ENCODE measurements at regions not wholly inside any gene's neighbourhood (a gene's known extent, or its start where the extent isn't known, plus 50 kb on each side); places are given as distances from the start of the nearest gene placed in this dataset.

- in situ Hi-C loops (cut with HindIII; ENCODE audit: low sequenced_read_pairs), result no loop called here
These were observed 305.9 kb downstream of the NUAK1 start for GRCh38 chr12:105832806-105833205.

DNA sequence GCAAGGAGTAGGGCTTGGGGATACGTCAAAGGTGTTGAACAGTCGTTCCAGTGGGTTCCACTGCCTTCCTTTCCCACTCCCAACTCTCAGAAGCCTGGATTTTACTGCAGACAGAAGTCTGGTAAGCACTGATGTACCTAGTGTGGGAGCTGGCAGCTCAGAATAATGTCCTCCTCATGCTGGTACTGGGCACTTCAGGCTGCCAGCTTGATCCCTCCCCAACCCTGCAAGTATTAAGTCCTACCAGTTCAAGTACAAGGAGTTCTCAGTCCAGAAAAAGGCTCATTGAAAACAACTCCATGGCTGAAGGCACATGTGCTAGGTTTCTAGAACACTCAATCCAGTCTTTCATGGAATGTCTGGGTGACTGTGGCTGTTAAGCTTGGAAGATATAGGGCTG lies 304.3 kb downstream of the NUAK1 start:
- in situ Hi-C loops (cut with HindIII; ENCODE audit: low sequenced_read_pairs), result no loop called here

- in situ Hi-C loops (cut with HindIII; ENCODE audit: low sequenced_read_pairs), result no loop called here
These were observed 303.0 kb downstream of the NUAK1 start for GRCh38 chr12:105835580-105836241.

GRCh38 chr12:105836242-105836622 lies 302.5 kb downstream of the NUAK1 start:
- in situ Hi-C loops (cut with HindIII; ENCODE audit: low sequenced_read_pairs), result no loop called here

DNA sequence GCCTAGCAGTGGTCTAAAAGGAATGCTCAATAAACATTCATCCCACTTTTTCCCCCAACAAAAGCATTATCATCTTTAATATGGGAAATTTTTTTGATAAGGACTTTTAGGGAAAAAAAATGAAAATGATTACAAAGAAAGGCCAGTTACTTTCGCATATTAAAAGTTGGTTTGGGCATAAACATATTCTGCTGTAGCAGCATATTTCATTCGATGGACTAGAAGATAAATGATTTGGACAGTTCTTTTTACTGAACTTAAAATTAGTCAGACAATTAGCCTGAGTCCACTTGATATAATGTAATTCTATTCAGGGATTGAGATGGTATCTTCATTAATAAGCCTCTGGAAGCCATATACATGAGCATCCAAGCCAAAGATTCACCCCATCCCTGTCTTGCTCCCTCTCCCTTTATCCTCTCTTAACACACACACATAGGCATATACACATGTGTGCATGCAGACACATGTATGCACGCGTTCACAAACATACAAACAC lies 299.1 kb downstream of the NUAK1 start:
- in situ Hi-C loops (cut with HindIII; ENCODE audit: low sequenced_read_pairs), result no loop called here

DNA sequence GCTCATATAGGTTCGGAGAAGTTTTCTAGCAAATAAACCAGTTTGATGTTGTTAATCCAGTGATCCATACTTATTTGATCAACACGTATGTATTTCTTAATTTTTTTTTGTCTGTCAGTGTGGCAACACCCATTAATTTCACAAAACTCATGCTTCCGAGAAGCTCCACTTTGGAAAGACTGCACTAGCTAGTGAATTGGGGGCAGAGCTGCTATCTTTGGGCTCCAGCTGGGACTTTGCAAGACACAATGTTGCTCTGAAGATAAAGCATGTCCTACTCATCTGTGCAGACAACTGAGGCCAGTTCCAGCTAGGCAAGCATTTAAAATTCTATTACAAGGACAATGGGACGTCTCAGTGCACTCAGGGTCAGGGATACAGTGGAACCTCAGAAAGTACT lies 298.4 kb downstream of the NUAK1 start:
- in situ Hi-C loops (cut with HindIII; ENCODE audit: low sequenced_read_pairs), result no loop called here

GRCh38 chr12:105841840-105842239 lies 296.9 kb downstream of the NUAK1 start:
- in situ Hi-C loops (cut with HindIII; ENCODE audit: low sequenced_read_pairs), result no loop called here

DNA sequence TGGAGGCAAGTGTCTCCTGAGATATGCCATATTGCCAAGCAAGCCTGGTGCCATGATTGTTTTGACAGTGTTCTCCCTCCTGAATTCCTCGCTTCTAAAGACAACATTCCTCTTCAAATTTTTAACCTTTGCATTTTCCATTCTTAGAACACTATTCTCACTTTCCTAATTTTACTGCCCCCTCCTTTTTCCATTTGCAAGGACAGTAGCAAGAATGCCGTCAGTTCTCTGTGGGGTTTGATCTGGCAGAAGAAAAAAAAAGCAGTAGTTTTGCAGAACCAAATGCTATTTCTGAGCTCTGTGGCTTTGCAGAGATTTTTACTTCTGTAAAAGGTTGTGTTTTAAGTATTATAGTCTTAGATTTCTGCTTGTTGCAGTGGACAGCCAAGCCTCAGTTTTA lies 295.2 kb downstream of the NUAK1 start:
- in situ Hi-C loops (cut with HindIII; ENCODE audit: low sequenced_read_pairs), result no loop called here

DNA sequence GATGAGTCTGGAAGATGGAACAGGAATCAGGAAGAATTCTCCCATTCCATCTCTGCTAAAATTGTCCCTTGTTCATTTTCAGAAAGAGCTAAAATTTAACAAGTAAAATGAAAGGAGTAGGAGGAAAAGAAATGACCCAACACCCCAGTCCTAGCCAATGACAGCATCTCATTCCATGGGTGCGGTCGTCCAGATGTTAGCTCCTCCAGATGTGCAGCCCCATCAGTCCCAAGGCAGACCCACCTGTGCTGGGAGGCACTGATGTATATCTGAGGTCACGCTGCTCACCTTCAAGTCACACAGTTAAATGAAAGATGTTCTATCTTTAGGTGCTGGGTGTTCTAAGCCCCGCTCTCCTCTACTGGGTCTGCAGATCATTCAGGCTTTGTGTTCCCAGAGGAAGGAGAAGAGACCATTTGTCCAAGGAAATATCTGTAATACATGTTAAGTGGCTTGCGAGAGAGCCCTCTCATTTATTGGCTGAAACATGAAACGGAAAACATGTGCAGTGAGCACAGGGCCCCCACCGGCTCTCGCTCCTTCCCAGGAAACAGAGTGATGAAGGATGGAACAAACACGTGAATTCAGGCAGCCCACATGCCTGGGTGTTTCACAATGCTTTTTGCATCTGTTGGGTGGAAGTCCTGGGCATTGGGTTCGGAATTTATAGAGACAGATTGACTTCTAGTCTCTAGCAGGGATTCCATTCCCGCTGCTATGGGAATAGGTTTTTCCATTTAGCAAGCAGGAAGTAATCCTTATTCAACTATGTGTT lies 294.6 kb downstream of the NUAK1 start:
- in situ Hi-C loops (cut with HindIII; ENCODE audit: low sequenced_read_pairs), result no loop called here

GRCh38 chr12:105846331-105846730 lies 292.4 kb downstream of the NUAK1 start:
- in situ Hi-C loops (cut with HindIII; ENCODE audit: low sequenced_read_pairs), result no loop called here

GRCh38 chr12:105847068-105847467 lies 291.7 kb downstream of the NUAK1 start:
- in situ Hi-C loops (cut with HindIII; ENCODE audit: low sequenced_read_pairs), result no loop called here

GRCh38 chr12:105848286-105848685 lies 290.5 kb downstream of the NUAK1 start:
- in situ Hi-C loops (cut with HindIII; ENCODE audit: low sequenced_read_pairs), result no loop called here

DNA sequence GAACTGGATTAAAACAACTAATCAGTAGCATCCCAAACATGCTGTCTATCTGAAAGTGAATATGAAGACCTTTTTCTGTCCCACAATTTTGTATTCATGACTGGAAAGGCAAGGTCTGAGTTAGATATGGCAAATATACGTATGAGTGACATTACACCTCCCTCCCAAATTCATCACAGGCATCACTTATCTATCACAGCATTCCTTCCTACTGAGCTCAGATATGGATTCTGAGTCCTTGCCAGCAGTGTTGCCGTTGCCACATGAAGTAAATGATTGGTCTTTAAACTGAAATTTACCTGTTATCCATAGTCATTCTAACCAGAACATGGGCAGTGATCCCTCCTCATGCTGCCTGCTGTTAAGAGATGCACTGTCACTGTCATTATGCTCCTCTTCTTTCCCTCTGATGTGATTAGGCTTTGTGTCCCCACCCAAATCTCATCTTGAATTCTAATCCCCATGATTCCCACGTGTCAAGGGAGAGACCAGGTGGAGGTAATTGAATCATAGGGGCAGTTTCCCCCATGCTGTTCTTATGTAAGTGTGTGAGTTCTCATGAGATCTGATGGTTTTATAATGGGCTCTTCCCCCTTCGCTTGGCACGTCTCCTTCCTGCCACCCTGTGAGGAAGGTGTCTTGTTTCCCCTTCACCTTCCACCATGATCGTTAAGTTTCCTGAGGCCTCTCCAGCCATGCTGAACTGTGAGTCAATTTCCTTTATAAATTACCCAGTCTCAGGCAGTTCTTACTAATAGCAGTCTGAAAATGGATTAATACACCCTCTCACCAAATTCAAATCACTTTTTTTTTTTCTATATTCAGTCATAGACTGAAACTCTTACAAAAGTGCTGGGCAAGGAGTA lies 288.4 kb downstream of the NUAK1 start:
- in situ Hi-C loops (cut with HindIII; ENCODE audit: low sequenced_read_pairs), result no loop called here

GRCh38 chr12:105852496-105852895 lies 286.3 kb downstream of the NUAK1 start:
- in situ Hi-C loops (cut with HindIII; ENCODE audit: low sequenced_read_pairs), result no loop called here

GRCh38 chr12:105852951-105853350 lies 285.8 kb downstream of the NUAK1 start:
- in situ Hi-C loops (cut with HindIII; ENCODE audit: low sequenced_read_pairs), result no loop called here

DNA sequence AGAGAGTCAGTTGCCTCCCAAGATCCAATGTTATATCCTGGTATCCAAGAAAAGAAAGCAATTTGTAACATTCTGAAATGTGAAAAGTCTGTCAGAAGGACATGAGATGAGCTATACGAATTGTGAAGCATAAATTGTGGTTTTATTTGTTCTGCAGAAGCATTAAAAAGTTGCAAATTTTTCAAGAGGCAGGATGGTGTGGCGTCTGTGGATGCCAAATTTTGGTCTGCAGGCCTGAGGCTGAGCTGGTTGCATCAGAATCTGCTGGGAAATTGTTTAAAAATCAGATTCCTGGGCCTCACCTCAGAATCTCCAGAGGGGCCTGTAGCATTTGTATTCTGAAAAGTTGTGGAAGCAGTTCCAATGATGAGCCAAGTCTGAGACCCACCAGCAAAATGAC lies 284.7 kb downstream of the NUAK1 start:
- in situ Hi-C loops (cut with HindIII; ENCODE audit: low sequenced_read_pairs), result no loop called here

GRCh38 chr12:105855361-105856047 lies 283.2 kb downstream of the NUAK1 start:
- in situ Hi-C loops (cut with HindIII; ENCODE audit: low sequenced_read_pairs), result no loop called here

GRCh38 chr12:105856048-105856405 lies 282.7 kb downstream of the NUAK1 start:
- in situ Hi-C loops (cut with HindIII; ENCODE audit: low sequenced_read_pairs), result no loop called here

- in situ Hi-C loops (cut with HindIII; ENCODE audit: low sequenced_read_pairs), result no loop called here
These were observed 279.6 kb downstream of the NUAK1 start for GRCh38 chr12:105858981-105859710.

DNA sequence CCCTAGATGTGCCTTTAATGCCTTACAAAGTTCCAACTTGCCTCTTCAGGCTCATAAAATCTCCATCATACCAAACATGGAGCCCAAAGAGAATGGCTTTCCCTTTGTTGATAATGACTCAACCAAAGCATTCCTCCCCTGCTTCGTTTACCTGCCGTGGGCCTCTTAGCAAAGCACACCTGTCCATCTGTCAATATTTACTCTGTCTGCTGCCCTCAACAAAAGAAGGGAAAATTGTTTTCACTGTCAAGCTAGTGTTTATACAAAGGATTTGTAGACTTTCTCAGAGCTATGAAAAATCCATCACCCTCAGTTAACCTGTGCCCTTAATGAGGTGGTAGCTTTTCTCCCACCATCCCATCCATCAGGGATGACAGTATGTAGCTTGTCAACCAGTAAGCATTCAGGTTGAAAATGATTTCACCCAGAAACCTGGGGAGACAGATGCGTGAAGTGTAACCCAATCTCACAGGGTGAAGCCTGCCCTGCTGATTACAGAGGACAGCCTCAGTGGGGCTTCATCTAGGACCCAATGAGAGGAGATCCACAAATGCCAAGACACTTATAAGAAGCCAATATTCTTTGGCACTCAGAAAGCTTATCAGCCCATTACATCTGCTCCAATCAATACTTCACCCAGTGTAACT lies 278.1 kb downstream of the NUAK1 start:
- in situ Hi-C loops (cut with HindIII; ENCODE audit: low sequenced_read_pairs), result no loop called here

Data from DLD1 (cell line).